HuH-7.5 (cell line): ENCODE measurements at regions not wholly inside any gene's neighbourhood (a gene's known extent, or its start where the extent isn't known, plus 50 kb on each side); places are given as distances from the start of the nearest gene placed in this dataset.
"Not testable (repeated sequence)": the region's sequence is repeated elsewhere in the genome, so short reads cannot be mapped to it uniquely, and the experiment has no call there.

Experiments
- DNase-seq: peaks from one replicate; pipeline ENCODE4 v3.0.0; 2011; ENCODE audit warnings: low spot score

DNA sequence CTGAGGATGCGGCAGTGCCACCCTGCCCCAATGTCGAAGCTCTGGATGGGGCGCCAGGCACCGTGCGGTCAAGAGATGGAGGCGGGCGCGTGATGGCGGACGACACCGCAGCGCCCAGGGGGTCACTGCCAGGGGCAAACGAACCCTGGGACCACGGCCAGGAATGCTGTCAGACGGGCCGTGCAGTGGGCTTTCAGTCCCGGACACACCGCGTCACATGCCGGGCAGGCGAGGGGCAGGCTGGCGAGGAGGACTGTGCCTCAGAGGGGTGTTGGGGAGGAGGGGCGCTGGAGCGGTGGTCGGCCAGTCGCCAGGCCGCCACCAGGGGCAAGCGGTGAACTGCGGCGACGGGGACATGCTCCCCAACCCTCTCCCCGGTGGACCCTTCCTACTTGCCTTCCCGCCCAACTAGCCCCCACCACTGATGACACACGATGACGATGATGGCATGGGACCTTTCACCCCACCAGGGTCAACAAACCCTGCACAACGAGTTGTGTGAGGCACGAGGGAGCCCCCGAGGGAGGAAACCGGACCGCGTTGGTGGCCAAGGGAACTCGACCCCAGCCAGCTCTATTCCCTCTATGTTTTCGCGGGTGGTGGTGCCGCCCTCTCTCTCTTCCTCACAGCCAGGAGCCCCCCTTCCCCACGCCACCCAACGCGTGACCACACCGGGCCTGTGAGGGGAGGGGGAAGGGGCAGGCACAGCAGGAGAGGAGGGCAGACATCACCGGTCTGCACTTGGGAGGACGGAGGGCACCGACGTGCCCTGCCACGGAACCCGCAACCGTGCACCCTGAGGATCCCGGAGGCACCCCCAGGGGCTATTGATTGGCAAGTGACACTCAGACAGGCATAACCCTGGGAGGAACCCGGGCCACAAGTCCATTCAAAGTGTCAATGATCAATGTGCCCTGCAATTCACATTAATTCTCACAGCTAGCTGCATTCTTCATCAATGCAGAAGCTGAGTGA lies 1960.9 kb upstream of the DEFB115 start:
- no peak for DNase-seq

- no peak for DNase-seq
Measured at GRCh38 chr20:29297411-29298270, 1959.8 kb upstream of the DEFB115 start.

GRCh38 chr20:29298271-29298590 lies 1959.2 kb upstream of the DEFB115 start:
- DNase-seq: no peak

GRCh38 chr20:29298759-29299613 lies 1958.5 kb upstream of the DEFB115 start:
- DNase-seq: no peak

DNA sequence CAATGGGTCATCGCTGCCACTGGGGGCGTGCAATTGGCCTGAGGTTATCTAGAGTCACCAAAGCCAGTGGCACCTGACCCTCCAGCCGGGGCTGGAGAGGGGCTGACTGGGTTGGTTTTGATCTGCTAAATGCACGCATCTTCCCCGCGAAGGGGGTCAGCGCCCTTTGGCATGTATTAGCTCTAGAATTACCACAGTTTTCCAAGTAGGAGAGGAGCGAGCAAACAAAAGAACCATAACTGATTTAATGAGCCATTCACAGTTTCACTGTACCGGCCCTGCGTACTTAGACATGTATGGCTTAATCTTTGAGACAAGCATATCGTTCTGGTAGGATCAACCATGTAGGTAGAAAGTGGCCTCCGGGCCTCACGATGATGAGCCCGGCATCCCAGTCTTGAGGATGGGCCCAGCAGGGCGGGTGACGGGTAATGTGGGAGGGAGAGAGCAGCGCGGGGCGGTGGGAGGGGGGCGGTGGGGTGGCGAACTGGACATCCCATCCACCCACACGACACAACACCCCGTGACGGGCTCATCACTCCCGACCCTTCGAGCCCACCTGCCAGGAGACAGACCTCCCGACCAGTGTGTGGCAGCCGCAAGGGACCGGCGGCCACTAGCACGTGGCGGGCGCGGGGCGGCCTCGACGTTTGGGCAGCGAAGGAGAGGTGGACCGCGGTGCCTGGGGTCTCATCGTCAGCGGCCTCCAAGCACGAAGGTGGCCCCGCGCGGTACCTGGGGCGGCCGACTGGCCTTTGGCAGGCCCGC lies 1957.5 kb upstream of the DEFB115 start:
- no peak for DNase-seq

DNA sequence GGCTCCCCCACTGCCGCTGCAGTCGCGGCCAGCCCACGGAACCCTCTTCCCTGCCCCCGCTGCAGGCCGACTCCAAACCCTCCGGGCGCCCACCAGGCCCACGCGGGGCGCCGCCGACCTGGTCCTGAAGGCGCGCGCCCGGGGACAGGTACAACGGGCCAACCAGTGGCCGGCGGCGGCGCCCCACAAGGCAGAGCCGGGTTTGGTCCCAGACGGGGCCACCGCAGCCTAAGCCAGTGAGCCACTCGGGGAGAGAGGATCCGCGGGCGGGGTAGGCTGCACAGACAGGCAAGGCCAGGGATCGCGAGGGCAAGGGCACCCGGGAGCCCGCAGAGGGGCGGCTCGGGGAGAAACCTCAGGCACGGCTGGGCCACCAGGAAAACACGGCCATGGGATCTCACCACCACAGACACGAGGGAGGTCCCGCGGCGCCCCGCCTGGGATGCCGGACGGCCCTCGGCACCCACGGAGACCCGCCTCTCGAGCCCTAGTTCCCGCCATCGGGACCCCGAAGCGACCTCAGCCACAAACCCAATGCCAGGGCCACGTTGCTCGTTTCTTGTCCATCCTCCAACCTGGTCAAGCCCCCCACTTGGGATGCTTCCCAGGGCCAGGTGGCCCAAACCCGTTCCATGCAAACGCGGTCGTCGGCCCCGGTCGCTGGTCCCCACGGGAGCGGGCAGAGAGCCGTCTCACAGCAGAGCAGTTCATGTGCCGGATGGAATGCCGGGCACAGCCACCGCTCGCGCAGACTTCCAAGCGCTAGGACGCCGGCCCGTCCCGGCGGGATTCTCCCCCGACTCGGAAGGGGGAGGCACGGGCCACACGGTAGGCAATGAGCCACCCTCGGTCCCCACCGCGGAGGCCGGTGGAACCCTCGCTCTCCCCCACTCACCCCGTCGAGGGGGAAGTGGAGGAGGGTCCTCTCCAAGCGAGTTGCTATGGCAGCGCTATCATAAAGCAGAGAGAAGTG lies 1956.6 kb upstream of the DEFB115 start:
- DNase-seq: no peak

DNA sequence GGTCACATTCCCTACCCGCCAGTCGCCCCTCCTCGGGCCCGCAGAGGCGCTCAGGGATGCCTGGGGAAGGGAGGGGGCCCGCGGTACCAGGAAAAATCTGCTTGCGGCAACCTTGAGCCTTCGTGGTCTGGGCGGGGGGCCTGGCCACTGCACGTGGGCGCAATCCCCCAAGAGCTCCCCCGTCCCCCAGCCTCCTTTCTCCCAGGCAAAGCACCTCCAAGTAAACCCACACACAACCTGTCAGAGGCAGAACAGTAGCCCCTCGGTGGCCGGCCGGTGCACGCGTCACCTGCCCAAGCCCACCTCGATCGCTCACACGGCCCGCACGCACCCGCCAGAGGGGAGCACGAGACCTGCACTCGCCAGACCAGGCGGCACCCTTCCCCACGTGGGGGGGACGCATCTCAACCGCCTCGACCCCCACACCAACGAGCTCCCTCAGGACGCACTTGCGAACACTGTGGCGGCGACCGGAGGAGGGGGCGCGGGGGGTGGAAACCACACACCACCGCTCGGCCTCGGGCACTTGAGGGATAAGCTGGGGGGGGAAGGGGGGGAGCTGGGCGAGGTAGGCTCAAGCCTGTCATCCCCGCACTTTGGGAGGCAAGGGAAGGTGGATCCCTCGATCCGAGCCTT lies 1955.7 kb upstream of the DEFB115 start:
- DNase-seq: no peak

DNA sequence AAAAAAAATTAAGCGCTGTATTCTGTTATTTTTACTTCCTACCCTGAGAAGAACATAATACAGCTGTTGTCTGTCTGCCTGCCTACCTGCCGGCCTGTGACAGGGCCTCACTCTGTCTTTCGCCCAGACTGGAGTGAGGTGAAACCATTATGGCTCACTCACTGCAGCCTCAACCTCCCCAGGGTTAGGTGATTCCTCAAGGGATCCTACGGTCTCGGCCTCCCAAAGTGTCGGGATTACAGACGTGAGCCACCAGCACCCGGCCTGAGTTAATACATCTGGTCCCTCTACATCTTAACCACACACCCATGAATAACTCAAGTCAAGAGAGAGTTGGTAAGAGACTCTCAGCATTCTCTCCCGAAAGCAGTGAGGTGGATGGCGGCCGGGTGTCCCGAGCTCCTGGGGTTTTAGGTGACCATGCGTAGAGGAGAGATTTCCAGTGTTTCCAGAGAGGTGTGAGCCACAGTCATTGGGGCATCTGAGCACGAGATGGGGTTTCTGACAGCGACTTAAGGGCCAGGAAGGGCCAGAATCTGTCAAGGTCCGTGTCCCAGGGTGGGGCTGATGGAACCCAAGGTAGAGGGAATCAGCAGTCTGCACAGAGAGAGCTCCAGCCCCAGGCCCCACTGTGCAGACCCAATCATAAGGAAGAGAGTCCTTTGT lies 1954.4 kb upstream of the DEFB115 start:
- no peak for DNase-seq

- DNase-seq: no peak
Measured at GRCh38 chr20:29306390-29307072, 1950.9 kb upstream of the DEFB115 start.

DNA sequence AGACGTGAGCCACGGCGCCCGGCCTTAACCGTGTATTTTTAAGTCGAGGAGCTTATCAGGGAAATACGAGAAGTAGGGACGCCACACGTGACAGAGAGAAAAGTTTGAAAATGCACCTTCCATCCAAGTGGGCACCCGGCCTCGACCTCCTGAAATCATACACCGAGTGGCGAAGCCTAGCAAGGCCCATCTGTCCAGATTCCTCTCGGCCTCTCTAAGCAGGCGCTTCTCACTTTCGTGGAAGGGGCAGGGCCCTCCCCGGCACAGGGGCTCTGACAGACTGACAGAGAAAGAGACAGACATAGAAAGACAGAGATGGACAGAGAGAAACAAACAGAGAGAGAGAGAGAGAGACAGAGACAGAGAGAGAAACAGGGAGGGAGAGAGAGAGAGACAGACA lies 1950.0 kb upstream of the DEFB115 start:
- DNase-seq: not testable (repeated sequence)

- DNase-seq: not testable (repeated sequence)
Measured at GRCh38 chr20:29308956-29309355, 1948.5 kb upstream of the DEFB115 start.

- not testable (repeated sequence) for DNase-seq
Measured at GRCh38 chr20:29309481-29309880, 1948.0 kb upstream of the DEFB115 start.

- not testable (repeated sequence) for DNase-seq
Measured at GRCh38 chr20:29311046-29311445, 1946.4 kb upstream of the DEFB115 start.

GRCh38 chr20:29312679-29313078 lies 1944.8 kb upstream of the DEFB115 start:
- DNase-seq: not testable (repeated sequence)

- DNase-seq: no peak
Measured at GRCh38 chr20:29313481-29313880, 1944.0 kb upstream of the DEFB115 start.

- DNase-seq: no peak
Measured at GRCh38 chr20:29314294-29314693, 1943.2 kb upstream of the DEFB115 start.

- DNase-seq: no peak
Measured at GRCh38 chr20:29318871-29319461, 1938.5 kb upstream of the DEFB115 start.

DNA sequence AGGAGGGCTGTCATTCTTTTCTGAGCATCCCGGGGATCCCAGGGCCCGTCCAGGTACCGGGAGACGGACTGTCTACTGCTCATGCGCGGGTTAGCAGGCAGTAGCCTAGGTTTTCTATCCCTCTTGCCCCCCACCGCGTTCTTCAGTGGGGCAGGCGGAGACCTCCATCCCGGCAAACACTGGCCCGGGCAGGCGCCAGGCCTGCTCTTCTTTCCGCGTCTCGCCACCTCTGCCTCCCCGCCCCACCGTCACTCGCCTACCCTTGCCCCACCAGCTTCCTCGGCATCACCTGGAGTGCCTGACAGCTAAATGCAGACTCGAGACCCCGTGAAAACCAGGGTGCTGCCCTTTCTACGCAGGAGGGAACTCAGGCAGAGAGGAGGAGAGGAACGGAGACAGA lies 1937.7 kb upstream of the DEFB115 start:
- DNase-seq: no peak
